Liver (tissue), 7 donors: ENCODE measurements at regions not wholly inside any gene's neighbourhood (a gene's known extent, or its start where the extent isn't known, plus 50 kb on each side); places are given as distances from the start of the nearest gene placed in this dataset.

ENCODE experiments used
- DNase-seq: peaks from one replicate; pipeline ENCODE4 v3.0.0-alpha.2; 2017; ENCODE audit warnings: low spot score
- H3K27ac ChIP-seq, 2 donors: one replicate each; pipeline ENCODE4 v1.7.0; 2013; ENCODE audit warnings: inconsistent platforms in 2 of 2, low read length in 2 of 2, control low read depth in 1 of 2, low read depth in 1 of 2, mild to moderate bottlenecking in 1 of 2
- H3K27me3 ChIP-seq, 4 donors: one replicate each; pipeline versions ENCODE4 v1.6.1 to v1.7.0; 2013; ENCODE audit warnings: low read length in 3 of 4, inconsistent platforms in 1 of 4, mild to moderate bottlenecking in 1 of 4, moderate library complexity in 1 of 4; ENCODE audit not compliant: control insufficient read depth in 4 of 4, insufficient read depth in 4 of 4
- H3K36me3 ChIP-seq, 4 donors: one replicate each; pipeline versions ENCODE4 v1.6.1 to v1.7.0; 2013; ENCODE audit warnings: low read length in 3 of 4, mild to moderate bottlenecking in 3 of 4, low read depth in 1 of 4, moderate library complexity in 1 of 4; ENCODE audit not compliant: control insufficient read depth in 4 of 4, insufficient read depth in 3 of 4
- H3K4me1 ChIP-seq, 4 donors: one replicate each; pipeline versions ENCODE4 v1.6.1 to v1.7.0; 2013; ENCODE audit warnings: low read length in 3 of 4, mild to moderate bottlenecking in 3 of 4, moderate library complexity in 1 of 4; ENCODE audit not compliant: control insufficient read depth in 4 of 4, insufficient read depth in 4 of 4
- H3K4me3 ChIP-seq, 3 donors: one replicate each; pipeline versions ENCODE4 v1.6.1 to v1.7.0; 2013; ENCODE audit warnings: low read length in 3 of 3, control low read depth in 1 of 3, low read depth in 1 of 3, mild to moderate bottlenecking in 1 of 3
- H3K9ac ChIP-seq, 2 donors: one replicate each; pipeline ENCODE4 v1.7.0; 2013; ENCODE audit warnings: low read length in 2 of 2, mild to moderate bottlenecking in 2 of 2, moderate library complexity in 2 of 2, control low read depth in 1 of 2, low read depth in 1 of 2
- H3K9me3 ChIP-seq, 4 donors: one replicate each; pipeline versions ENCODE4 v1.6.1 to v1.7.0; 2013; ENCODE audit warnings: low read length in 3 of 4; ENCODE audit not compliant: control insufficient read depth in 4 of 4
- EGR1 ChIP-seq, 2 donors: IDR thresholded peaks; 2 replicates each; pipeline ENCODE4 v1.6.1; 2016 to 2018; ENCODE audit warnings: antibody characterized with exemption in 2 of 2, low read depth in 2 of 2
- FOXA1 ChIP-seq: IDR thresholded peaks from 2 replicates; pipeline ENCODE4 v1.6.1; 2016; ENCODE audit warnings: antibody characterized with exemption
- GABPA ChIP-seq, 2 donors: IDR thresholded peaks in 1 of 2; conservative IDR thresholded peaks in 1 of 2; 2 replicates each; pipeline ENCODE4 v1.6.1; 2016; ENCODE audit warnings: antibody characterized with exemption in 2 of 2, mild to moderate bottlenecking in 1 of 2, moderate library complexity in 1 of 2
- HNF4A ChIP-seq, 2 donors: conservative IDR thresholded peaks; 2 replicates each; pipeline ENCODE4 v1.6.1; 2016; ENCODE audit warnings: antibody characterized with exemption in 2 of 2, mild to moderate bottlenecking in 2 of 2
- HNF4G ChIP-seq: IDR thresholded peaks from 2 replicates; pipeline ENCODE4 v1.6.1; 2016; ENCODE audit warnings: antibody characterized with exemption
- JUND ChIP-seq, 2 donors: IDR thresholded peaks; 2 replicates each; pipeline ENCODE4 v1.6.1; 2016; ENCODE audit warnings: antibody characterized with exemption in 2 of 2
- NR2F2 ChIP-seq: IDR thresholded peaks from 2 replicates; pipeline ENCODE4 v1.6.1; 2016; ENCODE audit warnings: antibody characterized with exemption
- RAD21 ChIP-seq, 2 donors: IDR thresholded peaks; 2 replicates each; pipeline ENCODE4 v1.6.1; 2016; ENCODE audit warnings: antibody characterized with exemption in 2 of 2, mild to moderate bottlenecking in 2 of 2
- RXRA ChIP-seq, 2 donors: IDR thresholded peaks; 2 replicates each; pipeline ENCODE4 v1.6.1; 2017 to 2018; ENCODE audit warnings: antibody characterized with exemption in 2 of 2, mild to moderate bottlenecking in 1 of 2
- SP1 ChIP-seq: IDR thresholded peaks from 2 replicates; pipeline ENCODE4 v1.6.1; 2018; ENCODE audit warnings: antibody characterized with exemption, mild to moderate bottlenecking
- TAF1 ChIP-seq: conservative IDR thresholded peaks from 2 replicates; pipeline ENCODE4 v1.6.1; 2016; ENCODE audit warnings: antibody characterized with exemption, mild to moderate bottlenecking
- YY1 ChIP-seq: IDR thresholded peaks from 2 replicates; pipeline ENCODE4 v1.6.1; 2016; ENCODE audit warnings: antibody characterized with exemption, mild to moderate bottlenecking
- WGBS: extraction: QIAGEN DNeasy Blood & Tissue Kit; methylation state at CpG from one replicate; pipeline ENCODE4 v1.1.7; 2013; 5-methylcytosine and 5-hydroxymethylcytosine counted together
- TF ChIP-seq, protein P1 (sequence below): IDR thresholded peaks from 2 replicates; pipeline ENCODE4 v1.6.1; 2016; ENCODE audit warnings: antibody characterized with exemption
- TF ChIP-seq, protein P2 (sequence below): IDR thresholded peaks from 2 replicates; pipeline ENCODE4 v1.6.1; 2016; ENCODE audit warnings: antibody characterized with exemption
- TF ChIP-seq, protein P3 (sequence below): IDR thresholded peaks from 2 replicates; pipeline ENCODE4 v1.6.1; 2016; ENCODE audit warnings: antibody characterized with exemption, mild to moderate bottlenecking
- TF ChIP-seq, protein P4 (sequence below): IDR thresholded peaks from 2 replicates; pipeline ENCODE4 v1.6.1; 2016; ENCODE audit warnings: antibody characterized with exemption
- donor health status: healthy.
- donor health status: healthy.
- donor health status: healthy.
- donor health status: healthy.

DNA sequence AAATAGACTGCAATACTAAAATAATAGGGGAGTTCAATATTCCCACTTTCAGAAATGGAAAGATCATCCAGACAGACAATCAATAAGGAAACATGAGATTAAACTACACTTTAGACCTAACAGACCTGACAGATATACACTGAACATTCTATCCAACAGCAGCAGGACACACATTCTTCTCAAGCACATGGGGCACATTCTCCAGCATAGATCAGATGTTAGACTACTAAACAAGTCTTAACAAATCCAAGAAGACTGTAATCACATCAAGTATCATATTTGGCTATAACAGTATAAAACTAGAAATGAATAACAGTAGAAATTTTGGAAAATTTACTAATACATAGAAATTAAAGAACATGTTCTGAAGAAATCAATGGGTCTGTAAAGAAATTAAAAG lies 458.9 kb upstream of the ANKRD30A start:
- Histone ChIP-seq H3K27me3 (no peaks in the 10 kb centered on the region), H3K36me3 (no peaks in the 10 kb centered on the region), H3K4me3 (no peak overlapping the region), H3K9ac (no peak overlapping the region), H3K27ac (no peak overlapping the region), H3K9me3 (no peaks in the 10 kb centered on the region), H3K4me1 (no peaks in the 10 kb centered on the region)
- TF ChIP-seq HNF4G: no peak
- TF ChIP-seq, protein P1, sequence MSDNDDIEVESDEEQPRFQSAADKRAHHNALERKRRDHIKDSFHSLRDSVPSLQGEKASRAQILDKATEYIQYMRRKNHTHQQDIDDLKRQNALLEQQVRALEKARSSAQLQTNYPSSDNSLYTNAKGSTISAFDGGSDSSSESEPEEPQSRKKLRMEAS: no peak
- TF ChIP-seq NR2F2: no peak
- no peak for TF ChIP-seq RAD21 (IDR thresholded peaks at IDR 0.05)
- TF ChIP-seq SP1: no peak
- no peak for TF ChIP-seq TAF1
- TF ChIP-seq, protein P2, sequence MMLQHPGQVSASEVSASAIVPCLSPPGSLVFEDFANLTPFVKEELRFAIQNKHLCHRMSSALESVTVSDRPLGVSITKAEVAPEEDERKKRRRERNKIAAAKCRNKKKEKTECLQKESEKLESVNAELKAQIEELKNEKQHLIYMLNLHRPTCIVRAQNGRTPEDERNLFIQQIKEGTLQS: no peak
- no peak for TF ChIP-seq GABPA (IDR thresholded peaks at IDR 0.05 in 1 of 2, conservative IDR thresholded peaks at IDR 0.05 in 1 of 2)
- TF ChIP-seq JUND (IDR thresholded peaks at IDR 0.05): no peak
- no peak for TF ChIP-seq YY1
- no peak for TF ChIP-seq FOXA1
- TF ChIP-seq EGR1 (IDR thresholded peaks at IDR 0.05; ENCODE audit: low read depth in 2 of 2): no peak
- DNase-seq: no peak

DNA sequence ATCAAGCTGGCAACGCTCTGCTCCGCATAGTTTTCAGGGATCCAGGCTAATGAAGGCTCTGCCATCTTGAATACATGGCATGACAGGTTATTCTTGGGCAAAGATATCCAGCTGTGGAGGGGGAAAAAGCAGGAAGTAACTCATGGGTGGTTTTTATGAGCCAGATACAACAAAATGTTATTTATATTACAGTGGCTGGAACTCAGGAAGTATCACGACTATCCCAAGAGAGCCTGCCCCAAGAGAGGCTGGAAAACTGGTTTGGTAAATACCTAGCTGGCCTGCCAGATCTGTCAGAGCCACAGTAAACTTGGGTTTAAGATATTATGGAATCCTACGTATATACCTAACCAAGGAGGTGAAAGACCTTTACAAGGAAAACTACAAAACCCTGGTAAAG lies 462.8 kb upstream of the ANKRD30A start:
- Histone ChIP-seq H3K4me1 (no peaks in the 10 kb centered on the region), H3K4me3 (no peak overlapping the region), H3K9me3 (no peaks in the 10 kb centered on the region), H3K9ac (no peak overlapping the region), H3K27me3 (no peaks in the 10 kb centered on the region), H3K27ac (no peak overlapping the region), H3K36me3 (no peaks in the 10 kb centered on the region)
- WGBS: 88% methylated on average over 4 of the region's 4 CpGs
- no peak for DNase-seq
- TF ChIP-seq, protein P1: no peak
- TF ChIP-seq RXRA (IDR thresholded peaks at IDR 0.05): no peak
- TF ChIP-seq, protein P3, sequence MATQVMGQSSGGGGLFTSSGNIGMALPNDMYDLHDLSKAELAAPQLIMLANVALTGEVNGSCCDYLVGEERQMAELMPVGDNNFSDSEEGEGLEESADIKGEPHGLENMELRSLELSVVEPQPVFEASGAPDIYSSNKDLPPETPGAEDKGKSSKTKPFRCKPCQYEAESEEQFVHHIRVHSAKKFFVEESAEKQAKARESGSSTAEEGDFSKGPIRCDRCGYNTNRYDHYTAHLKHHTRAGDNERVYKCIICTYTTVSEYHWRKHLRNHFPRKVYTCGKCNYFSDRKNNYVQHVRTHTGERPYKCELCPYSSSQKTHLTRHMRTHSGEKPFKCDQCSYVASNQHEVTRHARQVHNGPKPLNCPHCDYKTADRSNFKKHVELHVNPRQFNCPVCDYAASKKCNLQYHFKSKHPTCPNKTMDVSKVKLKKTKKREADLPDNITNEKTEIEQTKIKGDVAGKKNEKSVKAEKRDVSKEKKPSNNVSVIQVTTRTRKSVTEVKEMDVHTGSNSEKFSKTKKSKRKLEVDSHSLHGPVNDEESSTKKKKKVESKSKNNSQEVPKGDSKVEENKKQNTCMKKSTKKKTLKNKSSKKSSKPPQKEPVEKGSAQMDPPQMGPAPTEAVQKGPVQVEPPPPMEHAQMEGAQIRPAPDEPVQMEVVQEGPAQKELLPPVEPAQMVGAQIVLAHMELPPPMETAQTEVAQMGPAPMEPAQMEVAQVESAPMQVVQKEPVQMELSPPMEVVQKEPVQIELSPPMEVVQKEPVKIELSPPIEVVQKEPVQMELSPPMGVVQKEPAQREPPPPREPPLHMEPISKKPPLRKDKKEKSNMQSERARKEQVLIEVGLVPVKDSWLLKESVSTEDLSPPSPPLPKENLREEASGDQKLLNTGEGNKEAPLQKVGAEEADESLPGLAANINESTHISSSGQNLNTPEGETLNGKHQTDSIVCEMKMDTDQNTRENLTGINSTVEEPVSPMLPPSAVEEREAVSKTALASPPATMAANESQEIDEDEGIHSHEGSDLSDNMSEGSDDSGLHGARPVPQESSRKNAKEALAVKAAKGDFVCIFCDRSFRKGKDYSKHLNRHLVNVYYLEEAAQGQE: no peak
- TF ChIP-seq TAF1: no peak
- TF ChIP-seq, protein P4, sequence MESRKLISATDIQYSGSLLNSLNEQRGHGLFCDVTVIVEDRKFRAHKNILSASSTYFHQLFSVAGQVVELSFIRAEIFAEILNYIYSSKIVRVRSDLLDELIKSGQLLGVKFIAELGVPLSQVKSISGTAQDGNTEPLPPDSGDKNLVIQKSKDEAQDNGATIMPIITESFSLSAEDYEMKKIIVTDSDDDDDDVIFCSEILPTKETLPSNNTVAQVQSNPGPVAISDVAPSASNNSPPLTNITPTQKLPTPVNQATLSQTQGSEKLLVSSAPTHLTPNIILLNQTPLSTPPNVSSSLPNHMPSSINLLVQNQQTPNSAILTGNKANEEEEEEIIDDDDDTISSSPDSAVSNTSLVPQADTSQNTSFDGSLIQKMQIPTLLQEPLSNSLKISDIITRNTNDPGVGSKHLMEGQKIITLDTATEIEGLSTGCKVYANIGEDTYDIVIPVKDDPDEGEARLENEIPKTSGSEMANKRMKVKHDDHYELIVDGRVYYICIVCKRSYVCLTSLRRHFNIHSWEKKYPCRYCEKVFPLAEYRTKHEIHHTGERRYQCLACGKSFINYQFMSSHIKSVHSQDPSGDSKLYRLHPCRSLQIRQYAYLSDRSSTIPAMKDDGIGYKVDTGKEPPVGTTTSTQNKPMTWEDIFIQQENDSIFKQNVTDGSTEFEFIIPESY: no peak
- TF ChIP-seq FOXA1: no peak
- TF ChIP-seq SP1: no peak
- TF ChIP-seq HNF4A (conservative IDR thresholded peaks at IDR 0.05): no peak
- TF ChIP-seq YY1: no peak
- TF ChIP-seq, protein P2: no peak
